PC-9 (cell line): ENCODE measurements at regions not wholly inside any gene's neighbourhood (a gene's known extent, or its start where the extent isn't known, plus 50 kb on each side); places are given as distances from the start of the nearest gene placed in this dataset.

Experiments
- EZH2 ChIP-seq: fragments of 200-600 bp; sonication (generic); IDR thresholded peaks from 2 replicates; pipeline ENCODE4 v1.8.0; 2017; ENCODE audit warnings: antibody characterized with exemption, low read depth
- TF ChIP-seq, protein P1 (sequence below): fragments of 200-600 bp; sonication (generic); conservative IDR thresholded peaks from 2 replicates; pipeline ENCODE4 v1.6.1; 2017; ENCODE audit warnings: mixed run types, antibody characterized with exemption, mild to moderate bottlenecking, moderate library complexity

DNA sequence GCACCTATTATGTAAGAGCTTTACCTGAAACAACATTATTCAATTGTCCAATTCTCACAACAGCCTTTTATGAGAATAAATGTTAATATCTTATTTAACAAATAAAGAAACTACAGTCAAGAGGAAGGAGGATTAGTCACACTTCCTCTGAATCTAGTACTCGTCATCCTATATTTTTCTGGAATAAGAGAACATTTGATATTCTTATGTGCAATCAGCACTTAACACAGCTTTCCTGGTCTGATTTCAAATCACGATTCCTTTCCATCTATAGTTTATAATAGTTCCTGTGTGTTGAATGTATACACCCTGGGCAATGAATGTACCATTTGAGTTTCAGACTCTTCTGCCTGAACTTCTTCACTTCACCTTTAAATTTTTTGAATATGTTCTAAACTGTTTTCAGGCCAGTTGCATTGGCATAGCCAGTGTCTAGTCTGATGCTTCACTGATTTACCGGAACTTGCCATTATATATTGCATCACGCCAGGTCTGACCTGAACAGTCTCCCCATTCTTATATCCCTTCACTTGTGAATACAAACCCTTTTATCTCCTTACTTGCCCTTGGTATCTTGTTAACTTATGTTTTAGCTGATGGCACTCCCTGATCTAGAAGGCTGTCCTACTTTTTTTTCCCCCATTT lies 698.3 kb downstream of the MAT2B start:
- TF ChIP-seq EZH2 = no peak
- TF ChIP-seq, protein P1, sequence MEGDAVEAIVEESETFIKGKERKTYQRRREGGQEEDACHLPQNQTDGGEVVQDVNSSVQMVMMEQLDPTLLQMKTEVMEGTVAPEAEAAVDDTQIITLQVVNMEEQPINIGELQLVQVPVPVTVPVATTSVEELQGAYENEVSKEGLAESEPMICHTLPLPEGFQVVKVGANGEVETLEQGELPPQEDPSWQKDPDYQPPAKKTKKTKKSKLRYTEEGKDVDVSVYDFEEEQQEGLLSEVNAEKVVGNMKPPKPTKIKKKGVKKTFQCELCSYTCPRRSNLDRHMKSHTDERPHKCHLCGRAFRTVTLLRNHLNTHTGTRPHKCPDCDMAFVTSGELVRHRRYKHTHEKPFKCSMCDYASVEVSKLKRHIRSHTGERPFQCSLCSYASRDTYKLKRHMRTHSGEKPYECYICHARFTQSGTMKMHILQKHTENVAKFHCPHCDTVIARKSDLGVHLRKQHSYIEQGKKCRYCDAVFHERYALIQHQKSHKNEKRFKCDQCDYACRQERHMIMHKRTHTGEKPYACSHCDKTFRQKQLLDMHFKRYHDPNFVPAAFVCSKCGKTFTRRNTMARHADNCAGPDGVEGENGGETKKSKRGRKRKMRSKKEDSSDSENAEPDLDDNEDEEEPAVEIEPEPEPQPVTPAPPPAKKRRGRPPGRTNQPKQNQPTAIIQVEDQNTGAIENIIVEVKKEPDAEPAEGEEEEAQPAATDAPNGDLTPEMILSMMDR = no peak
